ENCODE measurements at regions not wholly inside any gene's neighbourhood (a gene's known extent, or its start where the extent isn't known, plus 50 kb on each side); places are given as distances from the start of the nearest gene placed in this dataset.

- H3K9me3 ChIP-seq, result no peaks in the 10 kb centered on the region
- H3K36me3 ChIP-seq, result no peaks in the 10 kb centered on the region
- 75 to 78% methylated on average over 4 of the region's 4 CpGs for WGBS, 2 donors
- no peak for TF ChIP-seq POLR2A (IDR thresholded peaks at IDR 0.05)
- TF ChIP-seq CTCF (IDR thresholded peaks at IDR 0.05), result no peak
- H3K27me3 ChIP-seq, result no peaks in the 10 kb centered on the region
- no peaks in the 10 kb centered on the region for H3K4me1 ChIP-seq
- no peak overlapping the region for H3K4me3 ChIP-seq
- intact Hi-C loops (cut with DNase I), result no loop called here
- no peak overlapping the region for H3K27ac ChIP-seq
- DNase-seq, result no peak
These were observed 1003.7 kb upstream of the SLIT2 start for GRCh38 chr4:19248023-19248422.

- H3K4me3 ChIP-seq, result no peak overlapping the region
- 58 to 71% methylated on average over 4 of the region's 4 CpGs for WGBS, 2 donors
- TF ChIP-seq CTCF (IDR thresholded peaks at IDR 0.05) (no peak), POLR2A (IDR thresholded peaks at IDR 0.05) (no peak)
These were observed 1009.8 kb upstream of the SLIT2 start for GRCh38 chr4:19241895-19242294.

GRCh38 chr4:19239565-19239964 lies 1012.1 kb upstream of the SLIT2 start:
- H3K9me3 ChIP-seq, result no peaks in the 10 kb centered on the region
- H3K27ac ChIP-seq, result no peak overlapping the region
- WGBS, 2 donors, result 41 to 51% methylated on average over 2 of the region's 2 CpGs
- DNase-seq, result no peak
- H3K4me3 ChIP-seq, result no peak overlapping the region
- H3K27me3 ChIP-seq, result no peaks in the 10 kb centered on the region
- no peaks in the 10 kb centered on the region for H3K36me3 ChIP-seq
- intact Hi-C loops (cut with DNase I), result no loop called here
- H3K4me1 ChIP-seq, result no peaks in the 10 kb centered on the region
- TF ChIP-seq CTCF (IDR thresholded peaks at IDR 0.05) (no peak), POLR2A (IDR thresholded peaks at IDR 0.05) (no peak)

More at GRCh38 chr4:19241895-19242294, 1009.8 kb upstream of the SLIT2 start:
- intact Hi-C loops (cut with DNase I), result no loop called here
- no peaks in the 10 kb centered on the region for H3K4me1 ChIP-seq
- no peak overlapping the region for H3K27ac ChIP-seq
- H3K36me3 ChIP-seq, result no peaks in the 10 kb centered on the region
- no peaks in the 10 kb centered on the region for H3K9me3 ChIP-seq
- H3K27me3 ChIP-seq, result no peaks in the 10 kb centered on the region
- DNase-seq, result no peak

- intact Hi-C loops (cut with DNase I), result no loop called here
- Histone ChIP-seq H3K4me3 (no peak overlapping the region), H3K4me1 (no peaks in the 10 kb centered on the region), H3K27me3 (no peaks in the 10 kb centered on the region), H3K36me3 (no peaks in the 10 kb centered on the region), H3K27ac (no peak overlapping the region), H3K9me3 (no peaks in the 10 kb centered on the region)
- DNase-seq, result no peak
- TF ChIP-seq POLR2A (IDR thresholded peaks at IDR 0.05) (no peak), CTCF (IDR thresholded peaks at IDR 0.05) (no peak)
- WGBS, 2 donors, result 39 to 80% methylated on average over 2 of the region's 2 CpGs
These were observed 1015.2 kb upstream of the SLIT2 start for GRCh38 chr4:19236473-19236872.

GRCh38 chr4:19230906-19231545 lies 1020.7 kb upstream of the SLIT2 start:
- no peaks in the 10 kb centered on the region for H3K4me1 ChIP-seq
- H3K27me3 ChIP-seq, result no peaks in the 10 kb centered on the region
- 60 to 64% methylated on average over 3 of the region's 3 CpGs for WGBS, 2 donors
- H3K36me3 ChIP-seq, result no peaks in the 10 kb centered on the region
- no peaks in the 10 kb centered on the region for H3K9me3 ChIP-seq
- no peak for DNase-seq
- no peak overlapping the region for H3K4me3 ChIP-seq
- no peak overlapping the region for H3K27ac ChIP-seq
- TF ChIP-seq POLR2A (IDR thresholded peaks at IDR 0.05) (no peak), CTCF (IDR thresholded peaks at IDR 0.05) (no peak)
- intact Hi-C loops (cut with DNase I), result no loop called here

Data from esophagus squamous epithelium (tissue), 5 donors.